OCI-LY1 (cell line): ENCODE measurements at regions not wholly inside any gene's neighbourhood (a gene's known extent, or its start where the extent isn't known, plus 50 kb on each side); places are given as distances from the start of the nearest gene placed in this dataset.

ENCODE experiments used
- CTCF ChIP-seq: fragments of 200-600 bp; sonication (generic), shearing (Covaris generic); IDR thresholded peaks from 2 replicates; pipeline ENCODE4 v1.5.1; 2017; ENCODE audit warnings: mild to moderate bottlenecking, antibody characterized with exemption, low read length, moderate library complexity, mixed read lengths
- EZH2 ChIP-seq: fragments of 200-600 bp; sonication (generic), shearing (Covaris generic); IDR thresholded peaks from 2 replicates; pipeline ENCODE4 v1.8.0; 2017; ENCODE audit warnings: borderline replicate concordance, mixed run types, mild to moderate bottlenecking, antibody characterized with exemption, low read length, moderate library complexity, mixed read lengths

- TF ChIP-seq CTCF (no peak), EZH2 (no peak)
These were observed 611.9 kb upstream of the CDH11 start for GRCh38 chr16:65733721-65734120.
